K562 (cell line): ENCODE measurements at regions not wholly inside any gene's neighbourhood (a gene's known extent, or its start where the extent isn't known, plus 50 kb on each side); places are given as distances from the start of the nearest gene placed in this dataset.
A peak's percentile ranks its signal among the peaks of the same experiment; 100 is the strongest.

Experiments used
- ATAC-seq: fragments of 200-7000 bp; cut with Tn5 transposase; 3 replicates; pipeline ENCODE4 v1.9.1; 2020; ENCODE audit warnings: moderate library complexity
- BruUV-seq: library from RNA; stranded (reverse); fragments of 400-500 nt; replicated peaks from 2 replicates; lab custom pipeline; 2021; lab: Mats Ljungman, UMichigan
- CTCF ChIA-PET: fragments of 300-600 bp; formaldehyde crosslinking; extraction: SDS; loops from one replicate; lab custom pipeline; 2021; ENCODE audit warnings: low intra/inter-chr PET ratio; lab: Yijun Ruan, JAX
- POLR2A ChIA-PET: fragments of 300-600, 350-650 bp; sonication (Branson Sonifier 250); formaldehyde crosslinking; extraction: SDS; loops from one replicate; lab custom pipeline; 2021; ENCODE audit warnings: antibody characterized with exemption, inconsistent platforms; lab: Yijun Ruan, JAX
- DNase-seq, 4 experiments: peaks; one replicate each; pipeline versions ENCODE4 v3.0.0 to v3.0.0-alpha.2; 2011 to 2018; ENCODE audit warnings: low spot score in 3 of 4, mixed read lengths in 3 of 4; ENCODE audit errors: extremely low read depth in 1 of 4
- FAIRE-seq: peaks from 2 replicates; lab custom pipeline; 2011; peaks lifted over from hg19 to GRCh38; lab: Jason Lieb, UNC
- H2AFZ ChIP-seq: 2 replicates; pipeline ENCODE4 v1.6.0; 2011; ENCODE audit warnings: low read depth, low read length, control low read depth, inconsistent platforms
- H3K27ac ChIP-seq: fragments of 200-600 bp; 3 replicates; pipeline ENCODE4 v1.8.0; 2011; ENCODE audit warnings: low read depth, mild to moderate bottlenecking, control low read depth, inconsistent platforms, low read length, moderate library complexity, mixed read lengths; ENCODE audit errors: extremely low read depth
- H3K27me3 ChIP-seq, 2 experiments: fragments of 300-600 bp in 1 of 2; 2 replicates in 1 of 2; 3 replicates in 1 of 2; pipeline versions ENCODE4 v1.6.0 to v1.8.0; 2011; ENCODE audit warnings: inconsistent platforms in 2 of 2, low read length in 2 of 2, mild to moderate bottlenecking in 1 of 2, mixed read lengths in 1 of 2, moderate library complexity in 1 of 2; ENCODE audit not compliant: control insufficient read depth in 2 of 2, insufficient read depth in 2 of 2
- H3K36me3 ChIP-seq: fragments of 300-600 bp; 3 replicates; pipeline ENCODE4 v1.8.0; 2011; ENCODE audit warnings: mild to moderate bottlenecking, low read length, inconsistent platforms; ENCODE audit not compliant: control insufficient read depth, insufficient read depth
- H3K4me1 ChIP-seq, 2 experiments: fragments of 200-600 bp in 1 of 2; replicated peaks in 1 of 2; 2 replicates in 1 of 2; 3 replicates in 1 of 2; pipeline versions ENCODE4 v1.5.1 to v1.8.0; 2011; ENCODE audit warnings: inconsistent platforms in 2 of 2, low read length in 2 of 2, mild to moderate bottlenecking in 1 of 2, mixed read lengths in 1 of 2, moderate library complexity in 1 of 2; ENCODE audit not compliant: control insufficient read depth in 2 of 2, insufficient read depth in 2 of 2
- H3K4me2 ChIP-seq: 2 replicates; pipeline ENCODE4 v1.6.1; 2011; ENCODE audit warnings: low read length, control low read depth, inconsistent platforms, mixed read lengths; ENCODE audit not compliant: insufficient read depth
- H3K4me3 ChIP-seq: fragments of 200-600 bp; sonication (generic), shearing (Covaris generic); 2 replicates; pipeline ENCODE4 v1.5.1; 2016; ENCODE audit warnings: control low read depth, inconsistent platforms
- H3K79me2 ChIP-seq: fragments of 200-600 bp; 3 replicates; pipeline ENCODE4 v1.8.0; 2011; ENCODE audit warnings: low read length, inconsistent platforms; ENCODE audit not compliant: control insufficient read depth, insufficient read depth
- H3K9ac ChIP-seq, 2 experiments: 2 replicates each; pipeline versions ENCODE4 v1.6.0 to v1.6.1; 2011; ENCODE audit warnings: low read depth in 2 of 2, low read length in 2 of 2, control low read depth in 1 of 2, inconsistent platforms in 1 of 2, mild to moderate bottlenecking in 1 of 2, mixed read lengths in 1 of 2; ENCODE audit not compliant: insufficient read depth in 1 of 2
- H3K9me1 ChIP-seq: one replicate; pipeline ENCODE4 v1.6.0; 2011; ENCODE audit warnings: inconsistent platforms, mild to moderate bottlenecking, low read length, moderate library complexity; ENCODE audit not compliant: control insufficient read depth, insufficient read depth
- H3K9me3 ChIP-seq: replicated peaks from 2 replicates; pipeline ENCODE4 v1.5.1; 2011; ENCODE audit warnings: low read depth, low read length, inconsistent platforms; ENCODE audit not compliant: control insufficient read depth, insufficient read depth
- H4K20me1 ChIP-seq: replicated peaks from 2 replicates; pipeline ENCODE4 v1.6.1; 2011; ENCODE audit warnings: low read length, inconsistent platforms, mixed read lengths; ENCODE audit not compliant: control insufficient read depth, insufficient read depth
- C11orf30 ChIP-seq: fragments of 450-650 bp; IDR thresholded peaks from 2 replicates; pipeline ENCODE4 v1.6.1; 2016; ENCODE audit warnings: low read depth, mild to moderate bottlenecking
- MAFF ChIP-seq: IDR thresholded peaks from 2 replicates; pipeline ENCODE4 v1.6.1; 2012; ENCODE audit warnings: low read length, improper control_type of control experiment
- MYC ChIP-seq, 2 experiments: fragments of 250-450 bp in 1 of 2; sonication (Bioruptor Pico) in 1 of 2; IDR thresholded peaks; 2 replicates each; pipeline versions ENCODE4 v1.5.1 to v1.6.1; 2012 to 2021; ENCODE audit warnings: low read depth in 2 of 2, borderline replicate concordance in 1 of 2, improper control_type of control experiment in 1 of 2, low read length in 1 of 2, mild to moderate bottlenecking in 1 of 2, moderate library complexity in 1 of 2
- ZNF23 ChIP-seq: fragments of 250-450 bp; sonication (Bioruptor Pico); IDR thresholded peaks from 2 replicates; pipeline ENCODE4 v1.4.0; 2020; ENCODE audit warnings: mild to moderate bottlenecking
- ZNF316 ChIP-seq: fragments of 450-650 bp; IDR thresholded peaks from 2 replicates; pipeline ENCODE4 v1.6.1; 2016
- ZNF395 ChIP-seq: fragments of 200-800 bp; sonication (Bioruptor generic); IDR thresholded peaks from 2 replicates; pipeline ENCODE4 v1.6.1; 2017; ENCODE audit warnings: missing genetic modification characterization, missing compliant biosample characterization
- WGBS: fragments of 100-300 bp; shearing (Covaris generic); methylation state at CpG from one replicate; pipeline ENCODE4 v1.1.6; 2016; ENCODE audit warnings: low coverage, mixed read lengths; ENCODE audit not compliant: insufficient coverage; ENCODE audit errors: missing lambda C conversion rate; 5-methylcytosine and 5-hydroxymethylcytosine counted together
- in situ Hi-C: fragments of 300-500 bp; cut with MboI; formaldehyde crosslinking; loops from 4 replicates; pipeline ENCODE4 v1.15.0; 2018; ENCODE audit warnings: inconsistent platforms, mixed read lengths
- intact Hi-C: fragments of 100-400 bp; cut with micrococcal nuclease; formaldehyde crosslinking; loops from 2 replicates; pipeline ENCODE4 v1.14.2; 2022

- TF ChIP-seq MYC (IDR thresholded peaks at IDR 0.05; ENCODE audit: low read depth, low read length) (no peak), MYC (CRISPR knock-in tag; IDR thresholded peaks at IDR 0.05; ENCODE audit: borderline replicate concordance, low read depth) (no peak), ZNF23 (no peak)
These were observed 437.0 kb downstream of the PTPRC start (continued) for GRCh38 chr1:199075792-199076191.

- ChIA-PET CTCF (no interaction called here), POLR2A (no interaction called here)
- no peaks in the 10 kb centered on the region for H3K36me3 ChIP-seq
- H3K9me3 ChIP-seq = no peaks in the 10 kb centered on the region
- intact Hi-C loops (no loop called here), in situ Hi-C loops (no loop called here)
- WGBS = 0% methylated on average over 1 of the region's 1 CpG
- DNase-seq (no peak), FAIRE-seq (no peak), ATAC-seq (no peak)
- no peaks in the 10 kb centered on the region for H3K27me3 ChIP-seq
- TF ChIP-seq ZNF316 = peak; percentile 34
- no peak for TF ChIP-seq ZNF395 (CRISPR knock-in tag)
- 0 out of 2 replicates have a peak, but pooled peaks have one; percentile 3 for TF ChIP-seq MAFF
- 0 out of 2 replicates have a peak, but pooled peaks have one; percentile 10 for TF ChIP-seq C11orf30
- H3K9ac ChIP-seq = no peak overlapping the region
- H3K9me1 ChIP-seq = no peaks in the 10 kb centered on the region
- no peaks in the 10 kb centered on the region for H4K20me1 ChIP-seq
- H3K4me1 ChIP-seq = no peaks in the 10 kb centered on the region
- H2AFZ ChIP-seq = no peak overlapping the region
- no peak overlapping the region for H3K4me2 ChIP-seq
- no peaks in the 10 kb centered on the region for H3K79me2 ChIP-seq
- H3K27ac ChIP-seq = no peak overlapping the region
- no TSS peak for BruUV-seq
- no peak overlapping the region for H3K4me3 ChIP-seq
These were observed 441.2 kb downstream of the PTPRC start for GRCh38 chr1:199079994-199080393.
